ENCODE measurements at regions not wholly inside any gene's neighbourhood (a gene's known extent, or its start where the extent isn't known, plus 50 kb on each side); places are given as distances from the start of the nearest gene placed in this dataset.
"Not testable (repeated sequence)": the region's sequence is repeated elsewhere in the genome, so short reads cannot be mapped to it uniquely, and the experiment has no call there.

GRCh38 chr16:18080658-18081363, 255.7 kb downstream of the NPIPA8 start:
- not testable (repeated sequence) for H3K4me3 Mint-ChIP-seq (ENCODE audit: unreplicated experiment); H3K27ac Mint-ChIP-seq (ENCODE audit: unreplicated experiment); H3K4me1 Mint-ChIP-seq (ENCODE audit: low read depth)

GRCh38 chr16:18077910-18078309, 258.6 kb downstream of the NPIPA8 start:
- not testable (repeated sequence) for H3K9me3 Mint-ChIP-seq (ENCODE audit: low read depth); H3K4me1 Mint-ChIP-seq (ENCODE audit: low read depth); H3K36me3 Mint-ChIP-seq (ENCODE audit: low read depth); H3K27me3 Mint-ChIP-seq (ENCODE audit: low read depth); DNase-seq (ENCODE audit: low spot score); H3K27ac Mint-ChIP-seq (ENCODE audit: unreplicated experiment); H3K4me3 Mint-ChIP-seq (ENCODE audit: unreplicated experiment)

More at GRCh38 chr16:18080658-18081363, 255.7 kb downstream of the NPIPA8 start:
- not testable (repeated sequence) for DNase-seq (ENCODE audit: low spot score); H3K9me3 Mint-ChIP-seq (ENCODE audit: low read depth); H3K36me3 Mint-ChIP-seq (ENCODE audit: low read depth); H3K27me3 Mint-ChIP-seq (ENCODE audit: low read depth)

GRCh38 chr16:18072161-18072560, 264.4 kb downstream of the NPIPA8 start:
- Mint-ChIP-seq H3K27ac (ENCODE audit: unreplicated experiment) (no peak overlapping the region), H3K9me3 (ENCODE audit: low read depth) (peaks cover 7% of the 10 kb centered on the region), H3K27me3 (ENCODE audit: low read depth) (no peaks in the 10 kb centered on the region), H3K4me1 (ENCODE audit: low read depth) (no peaks in the 10 kb centered on the region), H3K4me3 (ENCODE audit: unreplicated experiment) (no peak overlapping the region), H3K36me3 (ENCODE audit: low read depth) (no peaks in the 10 kb centered on the region)
- no peak for TF ChIP-seq CTCF (IDR thresholded peaks at IDR 0.05)
- DNase-seq (ENCODE audit: low spot score): no peak

- H3K4me3 Mint-ChIP-seq (ENCODE audit: unreplicated experiment): no peak overlapping the region
- DNase-seq (ENCODE audit: low spot score): no peak
- H3K27me3 Mint-ChIP-seq (ENCODE audit: low read depth): no peaks in the 10 kb centered on the region
- H3K27ac Mint-ChIP-seq (ENCODE audit: unreplicated experiment): no peak overlapping the region
- TF ChIP-seq CTCF (IDR thresholded peaks at IDR 0.05): no peak
- peaks cover 24% of the 10 kb centered on the region for H3K9me3 Mint-ChIP-seq (ENCODE audit: low read depth)
- no peaks in the 10 kb centered on the region for H3K4me1 Mint-ChIP-seq (ENCODE audit: low read depth)
- no peaks in the 10 kb centered on the region for H3K36me3 Mint-ChIP-seq (ENCODE audit: low read depth)
These were observed 266.9 kb downstream of the NPIPA8 start for GRCh38 chr16:18069683-18070082.

- no peak for TF ChIP-seq CTCF (IDR thresholded peaks at IDR 0.05)
- Mint-ChIP-seq H3K4me3 (ENCODE audit: unreplicated experiment) (no peak overlapping the region), H3K27ac (ENCODE audit: unreplicated experiment) (no peak overlapping the region), H3K36me3 (ENCODE audit: low read depth) (no peaks in the 10 kb centered on the region), H3K4me1 (ENCODE audit: low read depth) (no peaks in the 10 kb centered on the region), H3K9me3 (ENCODE audit: low read depth) (peaks cover 24% of the 10 kb centered on the region), H3K27me3 (ENCODE audit: low read depth) (no peaks in the 10 kb centered on the region)
- no peak for DNase-seq (ENCODE audit: low spot score)
These were observed 268.1 kb downstream of the NPIPA8 start for GRCh38 chr16:18068477-18068876.

GRCh38 chr16:18062713-18063112, 273.8 kb downstream of the NPIPA8 start:
- Mint-ChIP-seq H3K27ac (ENCODE audit: unreplicated experiment) (no peak overlapping the region), H3K9me3 (ENCODE audit: low read depth) (peaks cover 20% of the 10 kb centered on the region), H3K4me1 (ENCODE audit: low read depth) (no peaks in the 10 kb centered on the region), H3K4me3 (ENCODE audit: unreplicated experiment) (no peak overlapping the region), H3K36me3 (ENCODE audit: low read depth) (no peaks in the 10 kb centered on the region), H3K27me3 (ENCODE audit: low read depth) (no peaks in the 10 kb centered on the region)
- DNase-seq (ENCODE audit: low spot score): no peak
- no peak for TF ChIP-seq CTCF (IDR thresholded peaks at IDR 0.05)
